ENCODE measurements at regions not wholly inside any gene's neighbourhood (a gene's known extent, or its start where the extent isn't known, plus 50 kb on each side); places are given as distances from the start of the nearest gene placed in this dataset.

DNA sequence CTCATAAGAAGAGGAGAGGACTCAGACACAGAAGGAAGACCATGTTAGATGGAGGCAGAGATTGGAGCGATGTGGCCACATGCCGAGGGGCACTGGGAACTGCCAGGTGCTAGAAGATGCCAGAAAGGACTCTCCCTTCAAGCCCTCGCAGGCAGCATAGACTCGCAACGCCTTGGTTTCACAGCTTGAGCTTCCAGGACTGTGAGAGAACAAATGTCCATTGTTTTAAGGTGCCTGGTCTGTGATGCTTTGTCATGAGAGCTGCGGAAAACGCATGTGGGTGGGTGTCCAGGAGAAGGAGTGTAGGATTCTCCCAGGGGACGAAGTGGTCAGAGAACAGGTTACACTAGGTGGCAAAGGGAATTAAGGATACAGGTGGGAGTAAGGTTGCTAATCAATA, 125.9 kb upstream of the USP29 start:
- no peaks in the 10 kb centered on the region for H3K36me3 ChIP-seq (ENCODE audit: control insufficient read depth, low read length)
- no peaks in the 10 kb centered on the region for H4K20me1 ChIP-seq (ENCODE audit: control insufficient read depth, insufficient read depth, low read depth, low read length)
- H3K79me2 ChIP-seq (ENCODE audit: control insufficient read depth, low read length): no peaks in the 10 kb centered on the region
- H3K27ac ChIP-seq (ENCODE audit: low read depth, low read length): no peak overlapping the region
- no peaks in the 10 kb centered on the region for H3K9me2 ChIP-seq (replicated peaks; ENCODE audit: control insufficient read depth, low read length)
- no peak overlapping the region for H3K4me2 ChIP-seq (ENCODE audit: low read length)
- no peaks in the 10 kb centered on the region for H3F3A ChIP-seq (ENCODE audit: control insufficient read depth, insufficient read depth)
- H3K4me1 ChIP-seq (ENCODE audit: control insufficient read depth, low read length): no peaks in the 10 kb centered on the region
- TF ChIP-seq CTCF (IDR thresholded peaks at IDR 0.05; ENCODE audit: low read depth, low read length, poor library complexity, severe bottlenecking): no peak
- no peak for TF ChIP-seq EZH2phosphoT487 (IDR thresholded peaks at IDR 0.05; ENCODE audit: borderline replicate concordance, low read length)
- H3K4me3 ChIP-seq (ENCODE audit: low read length): no peak overlapping the region
- no peaks in the 10 kb centered on the region for H3K27me3 ChIP-seq (ENCODE audit: control insufficient read depth, low read length)
- H3K9me3 ChIP-seq (ENCODE audit: control insufficient read depth, insufficient read depth, low read length): peaks cover 11% of the 10 kb centered on the region; the same call in 1 of the 2 replicates

- Histone ChIP-seq H3F3A (ENCODE audit: control insufficient read depth, insufficient read depth) (no peaks in the 10 kb centered on the region), H3K4me3 (ENCODE audit: low read length) (no peak overlapping the region), H3K9me2 (replicated peaks; ENCODE audit: control insufficient read depth, low read length) (no peaks in the 10 kb centered on the region), H4K20me1 (ENCODE audit: control insufficient read depth, insufficient read depth, low read depth, low read length) (no peaks in the 10 kb centered on the region), H3K36me3 (ENCODE audit: control insufficient read depth, low read length) (no peaks in the 10 kb centered on the region), H3K27me3 (ENCODE audit: control insufficient read depth, low read length) (no peaks in the 10 kb centered on the region), H3K27ac (ENCODE audit: low read depth, low read length) (no peak overlapping the region), H3K4me1 (ENCODE audit: control insufficient read depth, low read length) (no peaks in the 10 kb centered on the region), H3K4me2 (ENCODE audit: low read length) (no peak overlapping the region), H3K9me3 (ENCODE audit: control insufficient read depth, insufficient read depth, low read length) (peaks cover 11% of the 10 kb centered on the region; the same call in 1 of the 2 replicates), H3K79me2 (ENCODE audit: control insufficient read depth, low read length) (no peaks in the 10 kb centered on the region)
- TF ChIP-seq CTCF (IDR thresholded peaks at IDR 0.05; ENCODE audit: low read depth, low read length, poor library complexity, severe bottlenecking) (no peak), EZH2phosphoT487 (IDR thresholded peaks at IDR 0.05; ENCODE audit: borderline replicate concordance, low read length) (no peak)
Measured at GRCh38 chr19:56994251-56995017, 125.4 kb upstream of the USP29 start.

DNA sequence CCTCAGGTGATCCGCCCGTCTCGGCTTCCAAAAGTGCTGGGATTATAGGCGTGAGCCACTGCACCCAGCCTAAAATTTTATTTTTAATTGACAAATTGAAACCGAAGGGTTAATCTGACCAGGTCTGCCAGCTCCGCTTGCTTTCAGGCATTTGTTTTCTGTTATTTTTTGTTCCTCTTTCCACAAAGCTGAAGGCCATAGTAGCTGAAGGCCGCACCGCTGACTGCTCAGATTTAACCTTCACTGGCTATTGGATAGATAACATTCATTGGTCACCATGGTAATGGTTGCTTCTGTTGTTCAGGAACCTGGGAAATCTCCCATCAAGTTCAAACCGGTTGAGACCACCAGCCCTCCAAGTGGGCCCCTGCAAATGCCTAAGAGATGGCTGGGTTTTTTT, 124.5 kb upstream of the USP29 start:
- no peaks in the 10 kb centered on the region for H3K79me2 ChIP-seq (ENCODE audit: control insufficient read depth, low read length)
- no peak overlapping the region for H3K4me2 ChIP-seq (ENCODE audit: low read length)
- TF ChIP-seq EZH2phosphoT487 (IDR thresholded peaks at IDR 0.05; ENCODE audit: borderline replicate concordance, low read length): no peak
- TF ChIP-seq CTCF (IDR thresholded peaks at IDR 0.05; ENCODE audit: low read depth, low read length, poor library complexity, severe bottlenecking): no peak
- H3K9me3 ChIP-seq (ENCODE audit: control insufficient read depth, insufficient read depth, low read length): peaks cover 11% of the 10 kb centered on the region; the same call in 1 of the 2 replicates
- H3F3A ChIP-seq (ENCODE audit: control insufficient read depth, insufficient read depth): no peaks in the 10 kb centered on the region
- no peaks in the 10 kb centered on the region for H3K4me1 ChIP-seq (ENCODE audit: control insufficient read depth, low read length)
- no peaks in the 10 kb centered on the region for H3K27me3 ChIP-seq (ENCODE audit: control insufficient read depth, low read length)
- no peak overlapping the region for H3K4me3 ChIP-seq (ENCODE audit: low read length)
- H4K20me1 ChIP-seq (ENCODE audit: control insufficient read depth, insufficient read depth, low read depth, low read length): no peaks in the 10 kb centered on the region
- no peaks in the 10 kb centered on the region for H3K36me3 ChIP-seq (ENCODE audit: control insufficient read depth, low read length)
- no peak overlapping the region for H3K27ac ChIP-seq (ENCODE audit: low read depth, low read length)
- H3K9me2 ChIP-seq (replicated peaks; ENCODE audit: control insufficient read depth, low read length): no peaks in the 10 kb centered on the region
